Activated CD8-positive, alpha-beta memory T cell treated with anti-CD3 and anti-CD28 coated beads for 48 hours (primary cell): ENCODE measurements at regions not wholly inside any gene's neighbourhood (a gene's known extent, or its start where the extent isn't known, plus 50 kb on each side); places are given as distances from the start of the nearest gene placed in this dataset.
"Not testable (repeated sequence)": the region's sequence is repeated elsewhere in the genome, so short reads cannot be mapped to it uniquely, and the experiment has no call there.

Experiments
- DNase-seq, 3 experiments: peaks; one replicate each; pipeline ENCODE4 v3.0.0-alpha.2; 2020; ENCODE audit warnings: low read depth in 2 of 3, low spot score in 2 of 3

DNA sequence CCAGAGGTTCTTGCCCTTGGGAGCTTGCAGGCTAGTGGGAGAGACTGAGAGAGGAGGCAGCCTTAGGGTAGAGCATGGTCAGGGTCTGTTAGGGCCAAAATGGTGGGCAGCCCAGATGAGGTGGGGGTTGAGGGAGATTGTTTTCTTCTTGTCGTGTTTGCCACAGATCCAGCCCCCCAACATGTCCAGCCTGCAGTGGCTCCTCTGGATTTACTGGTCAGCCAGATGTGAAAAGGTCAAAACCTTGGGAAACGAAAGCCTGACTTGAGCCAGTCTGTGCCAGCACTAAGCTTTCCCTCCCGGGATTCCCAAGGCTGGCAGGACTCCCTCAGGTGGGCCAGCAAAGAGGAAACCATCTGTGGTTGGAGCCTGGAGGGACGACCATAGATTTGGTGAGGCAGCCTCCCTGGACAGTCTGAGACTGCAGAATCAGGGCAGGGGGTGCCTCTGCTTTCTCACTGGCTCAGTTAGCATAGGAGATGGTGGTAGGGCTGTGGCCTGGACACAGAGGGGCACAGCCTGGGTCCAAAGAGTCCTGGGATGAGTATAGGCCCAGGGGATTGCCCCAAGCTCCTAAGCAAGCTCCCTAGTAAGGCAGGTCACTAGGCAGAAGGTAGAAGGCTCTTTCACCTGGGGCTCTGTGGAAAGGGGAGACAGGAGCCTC is 51.2 kb upstream of the PRR23C start:
- no peak for DNase-seq

- DNase-seq: no peak
These were observed 52.0 kb upstream of the PRR23C start for GRCh38 chr3:139096670-139097069.

DNA sequence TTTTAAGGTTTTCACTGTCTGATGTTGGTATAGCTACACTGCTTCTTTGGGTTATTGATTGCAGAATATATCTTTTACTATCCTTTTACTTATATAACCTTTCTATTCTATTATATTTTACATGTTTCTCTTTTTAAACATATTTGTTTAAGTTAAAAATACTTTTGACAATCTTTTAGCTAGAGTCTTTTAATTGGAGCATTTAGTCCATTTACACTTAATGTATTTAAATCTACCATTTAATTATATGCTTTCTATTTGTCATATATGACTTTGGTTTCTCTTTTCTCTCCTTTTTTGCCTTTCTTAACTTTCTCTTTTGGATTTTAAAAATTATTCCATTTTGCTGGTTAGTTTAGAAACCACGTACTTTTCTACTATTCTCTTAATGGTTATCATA is 53.7 kb upstream of the PRR23C start:
- DNase-seq: no peak

- no peak for DNase-seq
These were observed 55.5 kb upstream of the PRR23C start for GRCh38 chr3:139099968-139100817.

DNA sequence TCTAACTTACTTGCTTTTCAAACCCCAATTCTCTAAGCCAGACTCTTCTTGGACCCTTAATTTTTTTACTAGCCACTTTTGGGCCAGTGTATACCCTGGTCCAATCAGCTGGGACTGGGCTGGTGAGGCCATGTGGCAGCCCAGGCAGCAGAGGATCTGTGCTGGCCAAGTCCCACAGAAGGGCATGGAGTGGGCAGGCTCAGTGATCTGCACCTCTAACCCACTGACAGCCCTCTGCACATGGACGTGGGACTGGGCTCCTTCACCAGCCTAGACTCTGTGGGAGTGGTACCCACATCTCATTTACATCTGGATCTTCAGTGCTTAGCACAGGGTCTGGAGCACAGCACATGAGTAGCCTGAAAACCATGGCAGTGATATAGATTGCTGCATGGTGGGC is 56.1 kb upstream of the PRR23C start:
- no peak for DNase-seq

- DNase-seq: no peak
These were observed 56.7 kb upstream of the PRR23C start for GRCh38 chr3:139101396-139101795.

DNA sequence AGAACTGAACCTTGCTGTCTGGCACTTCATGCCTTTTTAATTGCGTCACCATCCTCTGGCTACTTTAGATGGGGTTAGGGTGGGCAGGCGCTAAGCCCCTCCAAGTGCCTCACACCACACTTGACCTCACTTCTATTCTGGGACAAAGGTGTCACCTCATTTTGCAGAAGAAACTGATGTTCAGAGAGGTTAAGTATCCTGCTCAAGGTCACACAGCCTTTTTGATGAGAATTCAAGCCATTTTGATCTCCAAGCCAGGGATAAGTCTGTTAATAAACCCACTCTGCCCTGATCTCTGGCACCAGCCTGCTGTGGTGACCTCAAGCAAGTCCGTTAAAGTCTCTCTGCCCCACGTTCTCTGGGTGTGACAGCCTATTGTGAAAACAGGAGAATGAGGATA is 58.8 kb upstream of the PRR23C start:
- no peak for DNase-seq

- DNase-seq: no peak
These were observed 59.4 kb upstream of the PRR23C start for GRCh38 chr3:139104062-139104461.

- no peak for DNase-seq
These were observed 60.5 kb upstream of the PRR23C start for GRCh38 chr3:139105154-139105702.

- DNase-seq: no peak
These were observed 61.6 kb upstream of the PRR23C start for GRCh38 chr3:139106013-139106932.

DNA sequence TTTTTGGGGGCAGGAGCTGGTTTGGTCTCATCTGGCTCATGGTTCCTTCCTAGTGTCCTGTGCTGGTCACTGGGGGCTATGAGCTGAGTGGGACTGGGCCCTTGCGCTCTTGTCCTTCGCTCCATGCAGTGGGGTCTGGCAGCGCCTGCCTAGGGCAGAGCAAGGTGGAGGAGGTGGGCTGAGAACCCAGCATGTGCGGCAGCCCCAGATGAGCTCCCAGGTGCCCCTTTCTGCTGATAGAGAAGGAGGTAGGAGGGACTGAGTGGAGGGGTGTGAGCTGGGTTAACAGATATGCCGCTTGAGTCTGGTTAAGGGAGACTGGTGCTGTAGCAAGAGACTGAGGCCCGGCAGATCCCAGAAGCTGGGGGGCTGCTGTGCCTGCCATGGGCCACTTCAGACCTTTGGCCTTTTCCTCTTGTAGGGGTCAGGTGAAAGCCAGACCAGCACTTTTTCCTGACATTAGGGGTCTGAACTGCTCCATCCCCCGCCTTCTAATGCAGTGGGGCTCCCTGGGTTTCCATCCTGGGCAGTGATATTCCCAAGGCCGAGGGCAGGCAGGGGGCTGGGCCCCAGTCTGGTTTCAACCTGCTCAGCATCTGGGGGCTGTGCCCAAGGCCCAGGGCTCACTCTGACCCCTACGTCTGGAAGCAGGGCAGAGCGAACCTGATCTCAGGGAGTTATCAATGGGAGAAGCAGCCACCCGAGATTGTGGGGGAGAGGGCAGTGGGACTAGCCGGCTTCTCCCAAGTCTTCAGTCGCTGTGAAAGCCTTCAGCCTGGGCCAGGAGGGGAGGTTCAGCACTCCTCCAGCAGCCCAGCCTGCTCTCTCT is 62.9 kb upstream of the PRR23C start:
- DNase-seq: no peak

DNA sequence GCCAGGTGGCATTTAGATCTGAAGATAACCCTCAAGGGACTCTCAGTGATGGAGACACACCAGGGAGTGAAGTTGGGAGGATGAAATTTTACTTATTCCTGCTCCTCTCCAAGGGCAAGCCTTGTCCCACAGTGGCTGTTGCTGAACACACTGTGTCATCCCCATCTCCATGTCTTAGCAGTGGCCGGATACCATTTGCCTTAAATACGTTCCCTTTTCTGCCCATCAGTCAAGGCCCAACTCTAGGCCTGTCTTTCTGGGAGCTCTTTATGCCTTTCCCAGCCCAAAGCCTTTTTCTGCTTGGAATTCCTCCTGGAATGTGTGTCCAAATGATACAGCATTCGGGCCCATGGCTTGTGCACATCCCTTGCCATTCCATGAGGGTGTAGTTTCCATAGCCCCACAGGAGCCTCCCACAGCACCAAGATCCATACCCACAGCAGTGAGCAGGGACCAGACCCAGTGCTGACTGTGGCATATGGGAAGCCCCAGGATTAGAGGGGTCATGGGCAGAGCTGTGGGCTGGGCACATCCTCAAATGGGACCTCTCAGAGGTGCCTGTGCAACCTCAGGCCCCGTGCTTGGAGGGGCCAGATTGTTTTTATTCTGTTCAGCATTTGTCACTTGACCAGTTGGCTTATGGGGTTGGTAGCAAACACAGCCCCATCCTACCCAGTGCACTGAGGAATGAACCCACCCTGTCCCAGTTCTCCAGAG is 63.7 kb upstream of the PRR23C start:
- DNase-seq: no peak

- DNase-seq: no peak
These were observed 64.6 kb upstream of the PRR23C start for GRCh38 chr3:139109271-139109670.

DNA sequence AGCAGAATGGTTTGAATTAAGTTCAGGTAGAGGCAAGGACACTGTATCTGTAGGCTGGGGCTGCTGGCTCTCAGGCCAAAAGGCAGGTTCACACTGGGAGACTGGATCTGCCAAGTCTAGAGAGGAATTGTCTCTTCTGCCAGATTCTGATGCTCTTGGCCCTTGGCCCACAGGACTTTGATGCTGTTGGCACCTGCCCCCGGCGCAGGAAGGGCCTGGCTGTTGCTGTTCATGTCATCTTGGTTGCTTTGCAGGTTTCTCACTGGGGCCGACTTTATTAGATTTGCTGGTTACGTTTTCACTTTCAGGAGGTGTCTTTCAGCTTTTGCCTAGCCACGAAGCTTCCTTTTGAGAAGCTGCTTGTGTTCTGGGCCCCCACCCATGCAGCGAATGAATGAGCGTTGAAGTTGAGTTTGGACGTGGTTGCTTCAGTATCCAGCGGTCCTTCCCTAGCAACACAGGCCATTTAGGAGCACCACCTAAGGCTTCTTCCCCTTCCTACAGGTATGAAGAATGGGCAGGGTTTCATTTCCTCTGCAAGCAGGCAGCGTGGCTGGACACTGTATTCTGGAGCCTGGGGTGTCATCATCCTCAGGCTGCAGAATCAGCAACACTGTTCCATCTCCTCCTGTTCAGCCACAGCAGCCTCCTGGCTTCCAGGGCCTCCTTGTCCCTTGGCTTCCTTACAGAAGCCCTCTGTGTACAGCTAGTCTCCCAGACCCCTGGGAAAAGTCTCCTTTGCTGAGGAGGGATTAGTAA is 65.6 kb upstream of the PRR23C start:
- DNase-seq: no peak

DNA sequence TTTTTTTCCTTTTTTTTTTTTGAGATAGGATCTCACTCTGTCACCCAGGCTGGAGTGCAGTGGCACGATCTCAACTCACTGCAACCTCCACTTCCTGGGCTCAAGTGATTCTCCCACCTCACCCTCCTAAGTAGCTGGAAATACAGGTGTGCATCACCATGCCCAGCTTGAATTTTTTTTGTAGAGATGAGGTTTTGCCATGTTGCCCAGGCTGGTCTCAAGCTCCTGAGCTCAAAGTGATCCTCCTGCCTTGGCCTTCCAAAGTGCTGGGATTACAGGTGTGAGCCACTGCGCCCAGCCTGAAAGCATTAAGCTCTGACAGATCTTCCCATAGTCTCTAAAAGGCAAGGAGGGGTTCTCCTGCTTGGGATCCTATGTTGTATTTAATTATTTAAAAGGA is 66.2 kb upstream of the PRR23C start:
- DNase-seq: not testable (repeated sequence)

GRCh38 chr3:139111392-139112229 is 66.9 kb upstream of the PRR23C start:
- peak in 2 of 3 experiments; percentile 8 to 25 for DNase-seq

GRCh38 chr3:139112230-139112558 is 67.5 kb upstream of the PRR23C start:
- DNase-seq: no peak
